ENCODE measurements at regions not wholly inside any gene's neighbourhood (a gene's known extent, or its start where the extent isn't known, plus 50 kb on each side); places are given as distances from the start of the nearest gene placed in this dataset.

DNA sequence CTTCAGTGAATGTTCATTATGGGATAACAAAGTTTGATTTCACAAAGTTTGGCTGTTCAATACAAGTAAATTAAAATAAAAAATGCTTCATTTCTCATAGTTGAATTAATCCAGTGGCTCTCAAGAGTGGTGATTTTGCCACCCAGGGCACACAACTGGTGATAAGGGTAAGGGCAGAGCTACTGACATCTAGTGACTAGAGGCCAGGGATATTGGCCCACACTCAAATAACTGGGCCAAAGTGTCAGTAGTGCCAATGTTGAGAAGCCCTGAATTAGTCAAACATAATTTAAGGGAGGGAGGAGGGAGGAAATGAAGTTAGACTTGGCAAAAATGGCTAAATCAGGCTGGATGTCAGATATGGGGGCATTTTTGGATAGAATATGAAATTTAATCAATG is 880.5 kb upstream of the ADGRL4 start:
- TF ChIP-seq, protein P1, sequence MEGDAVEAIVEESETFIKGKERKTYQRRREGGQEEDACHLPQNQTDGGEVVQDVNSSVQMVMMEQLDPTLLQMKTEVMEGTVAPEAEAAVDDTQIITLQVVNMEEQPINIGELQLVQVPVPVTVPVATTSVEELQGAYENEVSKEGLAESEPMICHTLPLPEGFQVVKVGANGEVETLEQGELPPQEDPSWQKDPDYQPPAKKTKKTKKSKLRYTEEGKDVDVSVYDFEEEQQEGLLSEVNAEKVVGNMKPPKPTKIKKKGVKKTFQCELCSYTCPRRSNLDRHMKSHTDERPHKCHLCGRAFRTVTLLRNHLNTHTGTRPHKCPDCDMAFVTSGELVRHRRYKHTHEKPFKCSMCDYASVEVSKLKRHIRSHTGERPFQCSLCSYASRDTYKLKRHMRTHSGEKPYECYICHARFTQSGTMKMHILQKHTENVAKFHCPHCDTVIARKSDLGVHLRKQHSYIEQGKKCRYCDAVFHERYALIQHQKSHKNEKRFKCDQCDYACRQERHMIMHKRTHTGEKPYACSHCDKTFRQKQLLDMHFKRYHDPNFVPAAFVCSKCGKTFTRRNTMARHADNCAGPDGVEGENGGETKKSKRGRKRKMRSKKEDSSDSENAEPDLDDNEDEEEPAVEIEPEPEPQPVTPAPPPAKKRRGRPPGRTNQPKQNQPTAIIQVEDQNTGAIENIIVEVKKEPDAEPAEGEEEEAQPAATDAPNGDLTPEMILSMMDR (IDR thresholded peaks at IDR 0.05; ENCODE audit: insufficient read depth, low read length, poor library complexity, severe bottlenecking), result no peak
- no peak for DNase-seq (ENCODE audit: extremely low read depth, insufficient read length)
- no peak overlapping the region for H3K4me3 ChIP-seq (replicated peaks; ENCODE audit: low read depth, low read length)
- H3K27me3 ChIP-seq (replicated peaks; ENCODE audit: control insufficient read depth, insufficient read depth, low read length), result no peaks in the 10 kb centered on the region
- no peaks in the 10 kb centered on the region for H3K36me3 ChIP-seq (ENCODE audit: control insufficient read depth, insufficient read depth, low read length)

DNA sequence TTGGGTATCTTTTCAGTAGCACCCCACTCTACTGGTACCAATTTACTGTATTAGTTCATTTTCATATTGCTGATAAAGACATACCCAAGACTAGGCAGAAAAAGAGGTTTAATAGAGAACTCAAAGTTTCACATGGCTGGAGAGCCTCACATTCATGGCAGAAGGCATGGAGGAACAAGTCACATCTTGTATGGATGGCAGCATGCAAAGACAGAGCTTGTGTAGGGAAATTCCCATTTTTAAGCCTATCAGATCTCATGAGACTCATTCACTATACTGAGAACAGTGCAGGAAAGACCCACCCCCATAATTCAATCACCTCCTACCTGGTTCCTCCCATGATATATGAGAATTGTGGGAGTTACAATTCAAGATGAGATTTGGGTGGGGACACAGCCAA is 878.6 kb upstream of the ADGRL4 start:
- no peaks in the 10 kb centered on the region for H3K27me3 ChIP-seq (replicated peaks; ENCODE audit: control insufficient read depth, insufficient read depth, low read length)
- DNase-seq (ENCODE audit: extremely low read depth, insufficient read length), result no peak
- TF ChIP-seq, protein P1 (IDR thresholded peaks at IDR 0.05; ENCODE audit: insufficient read depth, low read length, poor library complexity, severe bottlenecking), result no peak
- H3K36me3 ChIP-seq (ENCODE audit: control insufficient read depth, insufficient read depth, low read length), result no peaks in the 10 kb centered on the region
- no peak overlapping the region for H3K4me3 ChIP-seq (replicated peaks; ENCODE audit: low read depth, low read length)

DNA sequence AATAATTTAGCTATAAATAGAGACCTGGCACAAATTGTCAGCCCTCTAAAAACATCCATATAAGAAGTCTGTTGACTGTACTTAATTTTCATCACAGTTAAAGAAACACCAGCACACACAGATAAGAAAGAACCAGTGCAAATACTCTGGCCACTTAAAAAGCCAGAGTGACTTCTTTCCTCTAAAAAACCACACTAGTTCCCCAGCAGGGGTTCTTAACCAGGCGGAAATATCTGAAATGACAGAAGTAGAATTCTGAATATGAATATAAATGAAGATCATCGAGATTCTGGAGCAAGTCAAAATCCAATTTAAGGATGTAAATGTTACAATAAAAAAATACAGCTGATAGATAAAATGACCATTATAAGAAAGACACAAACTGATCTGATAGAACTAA is 870.6 kb upstream of the ADGRL4 start:
- DNase-seq (ENCODE audit: extremely low read depth, insufficient read length), result no peak
- H3K4me3 ChIP-seq (replicated peaks; ENCODE audit: low read depth, low read length), result no peak overlapping the region
- no peaks in the 10 kb centered on the region for H3K27me3 ChIP-seq (replicated peaks; ENCODE audit: control insufficient read depth, insufficient read depth, low read length)
- TF ChIP-seq, protein P1 (IDR thresholded peaks at IDR 0.05; ENCODE audit: insufficient read depth, low read length, poor library complexity, severe bottlenecking), result no peak
- no peaks in the 10 kb centered on the region for H3K36me3 ChIP-seq (ENCODE audit: control insufficient read depth, insufficient read depth, low read length)

DNA sequence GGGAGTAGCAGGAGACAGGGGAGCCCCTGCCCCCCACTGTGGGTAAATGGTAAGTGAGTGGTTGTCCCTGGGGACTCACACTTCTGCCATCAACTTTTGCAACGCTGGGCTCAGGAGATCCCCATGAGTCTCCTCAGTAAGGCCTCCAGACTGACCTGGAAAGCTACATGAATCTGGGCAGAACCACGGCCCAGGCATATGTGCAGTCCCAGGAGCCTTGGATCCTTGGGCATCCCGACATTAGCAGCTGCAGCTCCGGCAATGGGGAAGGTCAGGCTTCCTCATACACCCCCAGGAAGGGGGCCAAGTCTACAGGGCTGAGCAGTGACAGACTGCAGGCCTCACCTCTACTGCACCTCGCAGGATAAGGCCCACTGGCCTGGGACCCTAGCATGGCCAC is 868.7 kb upstream of the ADGRL4 start:
- DNase-seq (ENCODE audit: extremely low read depth, insufficient read length), result no peak
- TF ChIP-seq, protein P1 (IDR thresholded peaks at IDR 0.05; ENCODE audit: insufficient read depth, low read length, poor library complexity, severe bottlenecking), result no peak
- no peaks in the 10 kb centered on the region for H3K27me3 ChIP-seq (replicated peaks; ENCODE audit: control insufficient read depth, insufficient read depth, low read length)
- no peak overlapping the region for H3K4me3 ChIP-seq (replicated peaks; ENCODE audit: low read depth, low read length)
- no peaks in the 10 kb centered on the region for H3K36me3 ChIP-seq (ENCODE audit: control insufficient read depth, insufficient read depth, low read length)

DNA sequence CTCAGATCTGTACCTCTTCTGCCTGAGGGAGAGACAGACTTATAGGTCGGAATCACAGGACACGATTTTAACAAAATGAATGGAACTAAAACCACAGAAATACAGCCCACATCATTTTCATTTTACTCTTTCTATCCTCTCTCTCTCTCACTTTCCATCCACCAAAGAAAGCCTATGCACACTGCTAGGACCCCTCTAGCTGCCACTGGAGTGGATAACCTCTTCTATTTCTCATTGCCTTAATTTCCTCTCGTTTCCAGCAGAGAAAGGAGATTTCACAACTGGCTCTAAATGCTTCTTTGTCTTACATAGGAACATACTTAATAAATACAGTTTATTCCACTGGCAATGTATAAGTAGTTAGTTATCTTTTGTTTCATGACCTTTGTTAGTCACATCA is 867.8 kb upstream of the ADGRL4 start:
- TF ChIP-seq, protein P1 (IDR thresholded peaks at IDR 0.05; ENCODE audit: insufficient read depth, low read length, poor library complexity, severe bottlenecking), result no peak
- Histone ChIP-seq H3K4me3 (replicated peaks; ENCODE audit: low read depth, low read length) (no peak overlapping the region), H3K27me3 (replicated peaks; ENCODE audit: control insufficient read depth, insufficient read depth, low read length) (no peaks in the 10 kb centered on the region), H3K36me3 (ENCODE audit: control insufficient read depth, insufficient read depth, low read length) (no peaks in the 10 kb centered on the region)
- no peak for DNase-seq (ENCODE audit: extremely low read depth, insufficient read length)

DNA sequence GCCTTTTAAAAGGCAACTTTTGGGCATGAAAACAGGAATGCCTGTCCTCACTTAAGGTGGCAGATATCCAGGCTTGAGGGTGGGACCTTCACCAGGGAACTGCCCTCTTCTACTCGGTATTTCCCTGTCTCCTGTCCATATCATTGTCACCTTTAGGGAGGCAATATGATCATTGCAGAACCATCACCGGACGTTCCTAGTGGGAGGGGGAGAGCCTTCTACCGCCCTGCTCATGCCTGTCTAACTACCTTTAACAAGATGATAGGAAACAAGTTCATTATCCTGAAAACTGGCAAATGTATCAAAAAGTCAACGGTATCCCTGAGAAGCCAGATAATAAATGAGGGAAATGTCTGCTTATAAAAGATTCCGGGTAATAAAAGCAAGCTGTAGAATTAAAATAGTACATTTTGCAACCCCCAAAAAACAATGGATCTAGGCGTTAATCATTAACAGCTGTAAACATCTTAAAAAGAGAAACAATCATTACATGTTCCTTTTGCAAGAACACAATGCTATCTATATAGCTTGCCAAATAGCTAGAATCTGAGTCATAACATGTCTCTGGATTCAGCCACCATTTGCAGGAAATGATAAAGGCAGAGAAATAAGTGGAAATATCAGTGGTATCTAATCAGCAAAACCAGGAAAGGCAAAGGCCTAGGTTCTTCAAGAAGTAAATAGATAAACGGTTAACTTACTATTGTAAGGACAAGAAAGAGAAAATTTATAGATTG is 852.9 kb upstream of the ADGRL4 start:
- H3K27me3 ChIP-seq (replicated peaks; ENCODE audit: control insufficient read depth, insufficient read depth, low read length), result no peaks in the 10 kb centered on the region
- no peak overlapping the region for H3K4me3 ChIP-seq (replicated peaks; ENCODE audit: low read depth, low read length)
- DNase-seq (ENCODE audit: extremely low read depth, insufficient read length), result no peak
- TF ChIP-seq, protein P1 (IDR thresholded peaks at IDR 0.05; ENCODE audit: insufficient read depth, low read length, poor library complexity, severe bottlenecking), result no peak
- no peaks in the 10 kb centered on the region for H3K36me3 ChIP-seq (ENCODE audit: control insufficient read depth, insufficient read depth, low read length)

Data from GM06990 (cell line).